B cell (primary cell): ENCODE measurements at regions not wholly inside any gene's neighbourhood (a gene's known extent, or its start where the extent isn't known, plus 50 kb on each side); places are given as distances from the start of the nearest gene placed in this dataset.

ENCODE experiments used
- ATAC-seq: fragments of 200-7000 bp; cut with Tn5 transposase; one replicate; pipeline ENCODE4 v1.10.0; 2021; ENCODE audit warnings: low read depth, mild to moderate bottlenecking, moderate number of reproducible peaks, moderate library complexity
- CTCF ChIA-PET: fragments of 350-600 bp; sonication (Branson Sonifier 250); formaldehyde crosslinking; loops from one replicate; lab custom pipeline; 2021; ENCODE audit warnings: antibody characterized with exemption, inconsistent platforms; lab: Charles Lee
- POLR2A ChIA-PET: fragments of 350-600 bp; sonication (Branson Sonifier 250); formaldehyde crosslinking; loops from one replicate; lab custom pipeline; 2021; ENCODE audit warnings: antibody characterized with exemption; lab: Charles Lee
- DNase-seq: peaks from one replicate; pipeline ENCODE4 v3.0.0; 2013
- H2AFZ ChIP-seq: 2 replicates; pipeline ENCODE4 v1.6.1; 2012; ENCODE audit warnings: mild to moderate bottlenecking, low read depth, low read length; ENCODE audit not compliant: insufficient read depth, poor library complexity, severe bottlenecking
- H3K27ac ChIP-seq, 2 donors: 1 replicate in 1 of 2; 2 replicates in 1 of 2; pipeline ENCODE4 v1.5.1; 2012 to 2013; ENCODE audit warnings: low read length in 2 of 2, mild to moderate bottlenecking in 2 of 2, moderate library complexity in 1 of 2
- H3K27me3 ChIP-seq, 4 experiments: fragments of 200-600 bp in 1 of 4; sonication (generic) in 1 of 4; replicated peaks in 1 of 4; 1 replicate in 2 of 4; 2 replicates in 2 of 4; pipeline versions ENCODE4 v1.6.1 to v1.7.0; 2013 to 2016; ENCODE audit warnings: low read length in 3 of 4, mild to moderate bottlenecking in 2 of 4, mixed read lengths in 1 of 4, moderate library complexity in 1 of 4; ENCODE audit not compliant: insufficient read depth in 4 of 4, control insufficient read depth in 3 of 4; ENCODE audit errors: control extremely low read depth in 1 of 4
- H3K36me3 ChIP-seq, 2 experiments: replicated peaks in 1 of 2; 1 replicate in 1 of 2; 2 replicates in 1 of 2; pipeline versions ENCODE4 v1.6.1 to v1.7.1; 2013; ENCODE audit warnings: low read length in 1 of 2; ENCODE audit not compliant: insufficient read depth in 2 of 2, control insufficient read depth in 1 of 2; ENCODE audit errors: control extremely low read depth in 1 of 2, extremely low read depth in 1 of 2
- H3K4me1 ChIP-seq, 2 donors: fragments of 200-600 bp in 1 of 2; sonication (generic) in 1 of 2; 1 replicate in 1 of 2; 2 replicates in 1 of 2; pipeline versions ENCODE4 v1.5.1 to v1.6.1; 2013 to 2017; ENCODE audit warnings: low read length in 2 of 2; ENCODE audit not compliant: control insufficient read depth in 2 of 2, insufficient read depth in 2 of 2
- H3K4me2 ChIP-seq: replicated peaks from 2 replicates; pipeline ENCODE3; 2012; ENCODE audit warnings: mild to moderate bottlenecking, low read depth, low read length; ENCODE audit not compliant: poor library complexity, severe bottlenecking
- H3K4me3 ChIP-seq, 5 experiments: fragments of 200-600 bp in 1 of 5; sonication (generic) in 1 of 5; 1 replicate in 3 of 5; 2 replicates in 2 of 5; pipeline versions ENCODE4 v1.5.1 to v1.7.0; 2011 to 2016; ENCODE audit warnings: low read length in 4 of 5, mild to moderate bottlenecking in 4 of 5, low read depth in 2 of 5, control low read depth in 1 of 5, moderate library complexity in 1 of 5; ENCODE audit not compliant: insufficient read depth in 1 of 5; ENCODE audit errors: control extremely low read depth in 1 of 5, extremely low read depth in 1 of 5
- H3K79me2 ChIP-seq: fragments of 200-600 bp; sonication (generic); one replicate; pipeline ENCODE4 v1.6.0; 2016; ENCODE audit warnings: low read length; ENCODE audit not compliant: control insufficient read depth, insufficient read depth
- H3K9ac ChIP-seq: fragments of 200-600 bp; sonication (generic); 2 replicates; pipeline ENCODE4 v1.6.1; 2017; ENCODE audit warnings: mild to moderate bottlenecking, low read length, moderate library complexity
- H3K9me3 ChIP-seq, 3 donors: one replicate each; pipeline versions ENCODE4 v1.6.1 to v1.7.1; 2013; ENCODE audit warnings: low read length in 2 of 3; ENCODE audit not compliant: control insufficient read depth in 2 of 3, insufficient read depth in 1 of 3; ENCODE audit errors: control extremely low read depth in 1 of 3
- H4K20me1 ChIP-seq: 2 replicates; pipeline ENCODE4 v1.6.0; 2012; ENCODE audit warnings: mild to moderate bottlenecking, low read length; ENCODE audit not compliant: insufficient read depth, control insufficient read depth, poor library complexity, severe bottlenecking
- H3K27ac Mint-ChIP-seq: one replicate; pipeline ENCODE4 v1.8.0; 2021; ENCODE audit warnings: mixed read lengths
- H3K27me3 Mint-ChIP-seq: one replicate; pipeline ENCODE4 v1.8.0; 2021; ENCODE audit warnings: mixed read lengths
- H3K4me1 Mint-ChIP-seq: one replicate; pipeline ENCODE4 v1.8.0; 2021; ENCODE audit warnings: mixed read lengths
- H3K4me3 Mint-ChIP-seq: one replicate; pipeline ENCODE4 v1.8.0; 2021; ENCODE audit warnings: mixed read lengths
- H3K9me3 Mint-ChIP-seq: one replicate; pipeline ENCODE4 v1.8.0; 2022; ENCODE audit warnings: mixed read lengths; ENCODE audit not compliant: insufficient read depth
- EZH2 ChIP-seq: IDR thresholded peaks from 2 replicates; pipeline ENCODE4 v1.6.1; 2012; ENCODE audit warnings: borderline replicate concordance, low read depth, mild to moderate bottlenecking, moderate library complexity, low read length; ENCODE audit not compliant: insufficient read depth, poor library complexity, severe bottlenecking
- WGBS: methylation state at CpG from one replicate; pipeline ENCODE4 v1.1.5; 2013; ENCODE audit warnings: missing lambda C conversion rate; ENCODE audit not compliant: insufficient coverage; 5-methylcytosine and 5-hydroxymethylcytosine counted together
- intact Hi-C: fragments of 100-400 bp; cut with micrococcal nuclease; formaldehyde crosslinking; loops from one replicate; pipeline ENCODE4 v1.10.0; 2022
- TF ChIP-seq, protein P1 (sequence below): fragments of 200-600 bp; IDR thresholded peaks from one replicate; pipeline ENCODE4 v1.8.0; 2022; ENCODE audit warnings: antibody characterized with exemption, mild to moderate bottlenecking

DNA sequence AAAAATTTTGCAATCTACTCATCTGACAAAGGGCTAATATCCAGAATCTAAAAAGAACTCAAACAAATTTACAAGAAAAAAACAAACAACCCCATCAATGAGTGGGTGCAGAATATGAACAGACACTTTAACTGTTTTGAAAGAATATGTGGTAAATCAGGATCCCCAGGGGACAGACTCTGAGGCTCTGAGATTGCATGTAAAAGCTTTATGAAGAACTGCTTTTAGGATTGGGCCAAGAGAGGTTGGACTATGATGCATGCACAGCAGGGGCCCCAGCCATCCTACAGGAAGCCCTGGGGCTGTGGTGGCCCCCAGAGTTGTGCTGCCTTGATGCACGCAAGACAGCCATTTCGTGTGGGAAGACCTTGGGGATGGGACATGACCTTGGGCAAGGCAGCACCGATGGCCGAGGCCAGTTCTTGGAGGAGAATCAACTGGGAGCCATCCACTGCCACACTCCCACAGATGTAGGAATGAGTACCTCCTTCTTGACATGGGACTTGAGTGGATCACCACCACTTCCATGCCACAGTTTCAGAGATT is 298.1 kb upstream of the THBS1 start:
- no peak overlapping the region for H3K4me3 ChIP-seq
- H3K79me2 ChIP-seq: no peaks in the 10 kb centered on the region
- ATAC-seq (no peak), DNase-seq (no peak)
- Mint-ChIP-seq H3K27me3 (no peaks in the 10 kb centered on the region), H3K9me3 (peaks cover 4% of the 10 kb centered on the region), H3K4me1 (no peaks in the 10 kb centered on the region), H3K4me3 (no peak overlapping the region), H3K27ac (no peak overlapping the region)
- peaks cover 0 to 3% (median 0%) of the 10 kb centered on the region in 3 donors for H3K9me3 ChIP-seq
- H3K4me1 ChIP-seq: no peaks in the 10 kb centered on the region
- no peak overlapping the region for H3K27ac ChIP-seq
- TF ChIP-seq, protein P1, sequence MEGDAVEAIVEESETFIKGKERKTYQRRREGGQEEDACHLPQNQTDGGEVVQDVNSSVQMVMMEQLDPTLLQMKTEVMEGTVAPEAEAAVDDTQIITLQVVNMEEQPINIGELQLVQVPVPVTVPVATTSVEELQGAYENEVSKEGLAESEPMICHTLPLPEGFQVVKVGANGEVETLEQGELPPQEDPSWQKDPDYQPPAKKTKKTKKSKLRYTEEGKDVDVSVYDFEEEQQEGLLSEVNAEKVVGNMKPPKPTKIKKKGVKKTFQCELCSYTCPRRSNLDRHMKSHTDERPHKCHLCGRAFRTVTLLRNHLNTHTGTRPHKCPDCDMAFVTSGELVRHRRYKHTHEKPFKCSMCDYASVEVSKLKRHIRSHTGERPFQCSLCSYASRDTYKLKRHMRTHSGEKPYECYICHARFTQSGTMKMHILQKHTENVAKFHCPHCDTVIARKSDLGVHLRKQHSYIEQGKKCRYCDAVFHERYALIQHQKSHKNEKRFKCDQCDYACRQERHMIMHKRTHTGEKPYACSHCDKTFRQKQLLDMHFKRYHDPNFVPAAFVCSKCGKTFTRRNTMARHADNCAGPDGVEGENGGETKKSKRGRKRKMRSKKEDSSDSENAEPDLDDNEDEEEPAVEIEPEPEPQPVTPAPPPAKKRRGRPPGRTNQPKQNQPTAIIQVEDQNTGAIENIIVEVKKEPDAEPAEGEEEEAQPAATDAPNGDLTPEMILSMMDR: no peak
- TF ChIP-seq EZH2: no peak
- ChIA-PET CTCF (no interaction called here), POLR2A (no interaction called here)
- no peaks in the 10 kb centered on the region for H3K36me3 ChIP-seq
- H4K20me1 ChIP-seq: no peaks in the 10 kb centered on the region
- no peak overlapping the region for H3K9ac ChIP-seq
- WGBS: 60% methylated on average over 3 of the region's 4 CpGs
- intact Hi-C loops: no loop called here
- H2AFZ ChIP-seq: no peak overlapping the region
- no peak overlapping the region for H3K4me2 ChIP-seq
- peaks cover 0 to 4% (median 1%) of the 10 kb centered on the region in 4 experiments for H3K27me3 ChIP-seq

DNA sequence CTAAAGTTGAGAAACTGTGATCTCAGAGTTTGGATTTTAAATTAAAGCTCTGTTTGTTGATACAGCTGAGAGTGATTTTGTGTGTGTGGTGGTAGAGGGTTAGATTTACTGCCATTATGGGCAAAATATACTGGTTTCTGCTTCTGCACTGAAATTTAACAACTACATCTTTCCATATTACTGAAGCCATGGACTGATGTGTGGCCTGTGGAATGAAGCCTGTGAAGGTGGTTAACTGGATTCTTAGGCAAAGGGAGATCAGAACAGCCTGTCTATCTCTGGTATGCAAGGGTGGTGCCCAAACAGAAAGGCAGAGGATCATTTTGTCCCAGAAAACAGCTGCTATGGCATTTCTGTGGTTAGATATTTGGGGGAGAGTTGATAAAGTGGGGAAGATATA is 297.3 kb upstream of the THBS1 start:
- TF ChIP-seq EZH2: no peak
- TF ChIP-seq, protein P1: no peak
- no peak overlapping the region for H3K9ac ChIP-seq
- no peaks in the 10 kb centered on the region for H3K79me2 ChIP-seq
- POLR2A ChIA-PET: no interaction called here
- H3K27ac ChIP-seq: no peak overlapping the region
- DNase-seq (no peak), ATAC-seq (no peak)
- CTCF ChIA-PET: no interaction called here
- H3K36me3 ChIP-seq: no peaks in the 10 kb centered on the region
- Mint-ChIP-seq H3K4me1 (no peaks in the 10 kb centered on the region), H3K4me3 (no peak overlapping the region), H3K27ac (no peak overlapping the region), H3K9me3 (peaks cover 4% of the 10 kb centered on the region), H3K27me3 (no peaks in the 10 kb centered on the region)
- no peaks in the 10 kb centered on the region for H4K20me1 ChIP-seq
- H3K9me3 ChIP-seq: peaks cover 0 to 3% (median 0%) of the 10 kb centered on the region in 3 donors
- H3K27me3 ChIP-seq: peaks cover 0 to 4% (median 1%) of the 10 kb centered on the region in 4 experiments
- no peak overlapping the region for H3K4me2 ChIP-seq
- H2AFZ ChIP-seq: no peak overlapping the region
- H3K4me3 ChIP-seq: no peak overlapping the region
- intact Hi-C loops: no loop called here
- H3K4me1 ChIP-seq: no peaks in the 10 kb centered on the region
